ENCODE measurements at regions not wholly inside any gene's neighbourhood (a gene's known extent, or its start where the extent isn't known, plus 50 kb on each side); places are given as distances from the start of the nearest gene placed in this dataset.
"Not testable (repeated sequence)": the region's sequence is repeated elsewhere in the genome, so short reads cannot be mapped to it uniquely, and the experiment has no call there.

DNA sequence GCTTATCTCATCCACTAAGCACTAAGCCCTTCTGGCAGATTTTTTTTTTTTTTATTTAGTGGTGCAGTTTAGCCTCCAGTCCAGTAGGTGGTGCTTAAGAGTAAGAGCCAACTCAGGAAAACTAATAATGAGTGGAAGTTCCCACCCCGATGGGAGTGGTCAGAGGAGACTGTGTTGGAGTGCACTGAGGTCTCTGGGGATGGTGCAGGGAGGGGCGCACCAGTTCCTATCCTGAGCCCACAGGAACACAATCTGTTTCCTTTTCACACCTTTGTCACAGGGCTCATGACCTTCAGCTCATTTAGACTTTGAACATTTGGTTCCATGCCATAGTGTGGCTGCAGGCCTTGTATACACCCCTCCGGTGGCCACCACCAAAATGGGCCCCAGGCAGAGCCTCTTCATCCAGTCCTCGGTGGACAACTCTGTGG, 367.4 kb downstream of the SPRY2 start:
- DNase-seq: peak; percentile 15

DNA sequence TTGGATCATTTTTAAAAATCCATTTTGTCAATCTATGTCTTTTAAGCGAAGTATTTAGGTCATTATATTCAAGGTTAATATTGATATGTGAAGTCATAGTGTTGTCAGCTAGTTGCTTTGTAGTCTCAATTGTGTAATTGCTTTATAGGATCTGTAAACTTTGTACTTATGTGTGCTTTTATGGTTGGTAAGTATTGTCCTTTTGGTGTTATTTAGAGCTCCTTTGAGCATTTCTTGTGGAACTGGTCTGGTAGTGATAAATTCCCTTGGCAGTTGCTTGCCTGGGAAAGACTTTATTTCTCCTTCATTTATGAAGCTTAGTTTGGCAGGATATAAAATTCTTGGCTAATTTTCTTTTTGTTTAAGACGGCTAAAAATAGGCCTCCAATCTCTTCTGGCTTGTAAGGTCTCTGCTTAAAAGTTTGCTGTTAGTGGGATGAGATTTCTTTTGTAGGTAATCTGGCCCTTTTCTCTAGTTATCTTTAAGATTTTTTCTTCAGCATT, 368.8 kb downstream of the SPRY2 start:
- no peak for DNase-seq

DNA sequence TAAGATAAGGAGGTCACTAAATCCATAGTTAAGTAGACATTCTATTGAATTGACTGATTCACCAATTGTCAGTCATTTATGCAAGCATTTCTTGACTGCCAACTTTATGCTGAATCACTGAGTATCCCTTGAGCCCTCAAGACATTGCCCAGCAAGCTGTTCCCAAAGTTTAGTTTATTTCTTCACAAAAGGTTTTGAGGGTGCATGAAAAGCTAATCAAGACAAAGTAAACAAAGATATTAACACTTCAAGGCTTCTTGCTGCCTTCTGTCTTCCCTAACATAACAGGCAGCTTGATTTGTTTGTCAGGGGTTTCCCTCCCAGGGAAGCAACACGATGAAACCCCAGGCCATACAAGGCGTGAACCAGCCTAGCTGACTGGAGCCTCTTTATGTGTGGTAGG, 374.4 kb downstream of the SPRY2 start:
- peak; percentile 7 for DNase-seq

DNA sequence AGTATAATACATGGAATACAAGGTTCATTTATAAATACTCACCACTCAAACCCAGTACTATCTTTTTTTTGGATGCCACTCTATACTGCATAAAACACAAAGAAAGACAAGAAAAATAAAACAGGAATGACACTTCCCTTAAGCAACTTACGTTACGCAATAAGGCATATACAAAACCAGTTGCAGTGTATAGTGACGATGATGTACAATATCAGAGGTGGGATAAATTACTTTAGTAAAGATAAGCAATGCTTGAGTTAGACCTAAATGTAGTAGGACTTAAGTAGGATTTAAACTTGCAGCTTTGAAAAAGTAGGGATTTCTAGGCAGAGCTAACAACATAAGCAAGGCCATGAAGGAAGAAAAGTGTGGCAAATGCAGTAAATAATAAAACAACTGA, 374.9 kb downstream of the SPRY2 start:
- DNase-seq: no peak

DNA sequence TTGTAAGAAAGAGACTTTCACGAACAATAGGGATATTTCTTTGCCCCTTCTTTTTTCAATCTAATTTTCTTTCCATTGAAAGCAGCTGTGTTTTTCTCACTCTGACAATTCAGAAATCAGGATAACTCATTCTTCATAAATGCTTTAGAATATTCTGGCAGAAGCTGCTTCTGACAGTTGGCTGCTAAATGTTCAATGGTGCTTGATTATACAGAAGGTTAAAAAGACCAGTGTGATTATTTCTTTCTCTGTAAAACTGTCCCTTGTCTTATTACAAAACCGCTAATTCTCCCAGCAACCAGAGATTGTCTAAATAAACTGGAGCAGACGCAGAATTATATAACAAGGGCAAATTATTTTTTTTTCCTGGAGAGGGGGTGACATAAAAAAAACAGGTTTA, 394.4 kb downstream of the SPRY2 start:
- DNase-seq: no peak

DNA sequence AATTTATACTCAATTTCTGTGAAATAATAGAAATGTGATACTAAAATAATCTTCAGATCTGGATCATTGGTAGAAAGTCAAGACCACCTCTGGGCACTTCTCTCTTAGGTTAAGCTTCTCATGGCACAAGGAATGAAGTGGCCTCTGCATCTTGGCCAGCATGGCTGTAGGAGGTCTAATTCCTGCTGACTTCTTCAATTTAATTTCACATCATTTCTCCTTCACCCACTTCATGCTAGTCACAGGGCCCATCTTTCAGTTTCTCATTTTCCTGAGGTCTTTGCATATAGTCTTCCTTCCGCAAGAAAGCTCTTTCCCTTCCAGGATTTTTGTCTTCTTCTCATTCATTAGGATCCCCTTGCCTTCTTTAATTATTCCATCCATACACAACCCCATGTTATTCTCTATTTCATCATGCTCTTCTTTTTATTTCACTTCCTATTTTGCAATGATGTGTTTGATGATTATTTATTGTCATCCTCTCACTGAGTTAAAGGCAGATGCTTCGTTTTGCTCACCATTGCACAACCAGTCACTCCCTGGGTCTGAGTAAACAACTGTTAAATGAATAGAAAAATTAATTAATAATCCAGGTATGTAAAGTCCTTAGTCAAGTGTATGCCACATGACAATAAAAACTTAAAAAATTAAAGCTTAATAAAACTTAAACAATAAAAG, 397.4 kb downstream of the SPRY2 start:
- DNase-seq: no peak

DNA sequence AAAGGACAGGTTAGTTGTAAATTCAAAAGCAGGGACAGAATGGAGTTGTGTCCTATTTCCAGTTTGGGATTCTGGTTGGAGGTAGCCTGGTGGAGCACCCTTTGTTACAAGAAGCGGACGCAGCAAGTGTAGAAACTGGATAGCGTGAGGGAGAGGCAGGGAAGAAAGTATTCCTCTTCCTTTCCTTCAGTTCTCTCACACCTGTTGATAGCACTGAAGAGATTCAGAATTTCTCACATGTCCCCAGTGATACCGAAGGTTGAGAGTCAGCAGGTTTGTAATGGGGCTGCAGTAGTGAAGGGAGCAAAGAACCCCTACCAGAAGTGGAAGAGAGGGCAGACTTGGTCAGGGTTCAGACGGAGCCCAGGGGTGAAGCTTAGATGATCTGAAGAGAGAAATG, 399.2 kb downstream of the SPRY2 start:
- DNase-seq: no peak

DNA sequence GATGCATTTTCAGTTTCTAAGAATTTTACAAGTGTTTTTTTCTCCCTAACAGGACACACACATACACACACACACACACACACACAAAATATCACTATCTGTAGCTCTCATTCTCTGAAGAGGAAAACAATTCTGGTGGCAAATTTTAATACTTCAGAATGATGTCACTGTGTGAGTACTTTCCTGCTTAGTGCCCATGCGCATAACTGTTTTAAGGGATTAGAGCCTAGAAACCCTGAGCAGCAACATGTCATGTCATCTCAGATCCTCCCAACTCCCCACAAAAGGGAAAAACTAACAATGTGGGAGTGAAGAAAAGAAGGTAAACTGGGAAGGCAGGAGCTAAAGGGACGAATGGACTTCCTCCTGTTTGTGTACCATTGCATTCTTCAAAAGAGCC, 401.2 kb downstream of the SPRY2 start:
- DNase-seq: no peak

DNA sequence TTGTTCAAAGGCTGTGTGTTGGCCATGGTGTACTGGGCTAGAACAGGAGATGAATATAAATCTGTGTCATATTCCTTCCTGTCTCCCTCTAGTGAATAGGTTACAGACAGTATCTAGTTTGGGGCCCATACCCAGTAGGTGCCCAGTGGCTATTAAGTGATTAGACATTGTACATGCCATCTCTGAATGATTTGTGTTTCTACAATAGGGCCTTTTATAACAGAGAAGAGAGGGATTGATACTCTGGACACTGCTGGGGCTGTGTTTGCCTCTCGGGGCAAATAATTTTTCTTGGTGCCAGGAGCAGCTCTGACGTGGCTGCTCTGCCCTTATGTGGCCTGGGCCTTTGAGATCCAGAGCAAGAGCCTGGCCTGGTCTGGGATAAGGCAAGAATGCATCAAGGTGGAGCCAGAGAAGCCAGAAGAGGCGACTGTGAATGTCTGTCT, 403.1 kb downstream of the SPRY2 start:
- DNase-seq: peak; percentile 42

DNA sequence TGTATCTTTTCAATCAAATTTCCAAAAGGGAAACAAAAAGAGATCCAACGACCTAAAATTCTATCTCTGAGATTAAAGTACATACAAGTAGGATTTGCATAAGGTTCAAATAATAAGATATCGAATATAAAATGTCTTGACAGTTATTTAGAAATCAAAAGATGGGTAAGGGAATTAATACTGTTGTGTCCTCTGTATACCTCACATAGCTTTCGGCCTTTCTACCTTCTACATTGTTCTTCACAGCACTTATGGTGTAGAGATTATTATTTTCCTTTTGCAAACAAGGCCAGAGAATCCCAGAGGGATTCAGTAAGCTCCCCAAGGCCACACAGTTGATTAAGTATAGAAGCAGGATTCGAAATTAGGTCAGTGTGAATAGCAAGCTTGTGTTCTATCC, 403.6 kb downstream of the SPRY2 start:
- DNase-seq: no peak

DNA sequence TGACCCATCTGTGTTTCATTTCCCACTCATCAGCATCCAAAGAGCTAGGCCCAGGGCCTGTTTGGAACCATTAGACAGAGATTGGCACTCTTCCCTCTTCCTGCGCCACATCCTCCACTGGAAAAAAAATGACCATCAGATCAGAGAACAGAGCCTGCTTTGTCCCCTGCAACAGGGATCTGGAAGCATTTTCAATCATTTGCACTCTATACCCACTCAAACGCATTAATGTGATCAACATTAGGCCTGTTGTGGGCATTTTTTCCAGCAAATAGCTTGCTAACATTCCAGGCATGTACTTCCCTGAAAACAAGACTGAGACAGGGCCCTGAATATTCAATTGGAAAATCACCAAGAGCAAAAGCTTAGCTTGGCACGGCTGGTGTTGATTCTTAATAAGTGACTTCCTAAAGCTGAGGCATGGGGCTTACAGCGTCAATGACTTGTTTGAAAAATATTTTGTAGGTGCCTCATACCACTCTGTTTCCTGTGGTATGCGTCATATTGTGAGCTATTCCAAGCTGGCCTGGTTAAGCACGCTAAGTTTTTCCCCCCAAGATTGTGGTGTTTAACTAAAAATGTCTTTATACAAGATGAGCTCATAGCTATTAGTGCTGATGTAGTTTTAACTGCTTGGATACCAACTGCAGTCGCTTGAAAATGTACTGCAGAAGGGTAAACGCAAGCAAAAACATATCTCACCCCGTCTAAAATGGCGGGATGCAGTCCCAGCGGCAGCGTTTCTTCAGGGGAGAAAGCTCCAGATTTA, 404.4 kb downstream of the SPRY2 start:
- DNase-seq: peak; percentile 100

DNA sequence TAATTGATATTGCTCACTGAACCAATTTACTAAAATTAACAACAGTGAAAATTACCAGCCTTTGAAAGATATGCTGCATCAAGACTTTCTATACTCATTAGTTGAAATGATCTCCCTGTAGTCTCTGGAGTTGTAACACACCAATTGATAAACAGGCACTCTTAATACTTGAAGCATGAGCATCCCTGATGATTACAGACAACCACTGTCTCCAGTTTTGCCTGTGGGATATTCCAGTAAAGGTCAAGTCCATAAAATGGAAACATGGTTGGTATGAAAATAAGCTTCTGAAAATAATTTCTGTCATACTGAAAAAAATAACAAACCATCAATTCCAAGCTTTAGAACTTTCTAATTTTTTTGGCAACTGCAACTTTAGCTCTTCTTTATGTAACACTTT, 405.8 kb downstream of the SPRY2 start:
- no peak for DNase-seq

DNA sequence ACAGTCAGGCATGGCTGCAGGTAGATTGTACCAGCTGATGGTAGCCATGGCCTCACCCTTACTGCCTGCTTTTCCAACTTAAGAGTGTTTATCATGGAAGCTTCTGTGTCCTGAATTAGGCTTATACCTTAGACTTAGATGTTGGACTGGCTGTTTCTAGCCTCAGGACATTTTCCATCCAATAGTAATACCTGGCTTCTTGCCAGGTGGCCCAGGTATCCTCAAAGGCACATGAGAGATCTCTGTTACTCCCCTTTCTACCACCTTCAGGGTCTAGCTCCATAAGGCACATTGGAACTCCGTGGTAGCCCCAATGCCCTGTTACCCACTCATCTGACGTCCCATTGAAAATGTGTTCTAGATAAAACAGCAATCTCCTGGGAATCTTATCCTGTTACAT, 407.5 kb downstream of the SPRY2 start:
- no peak for DNase-seq

DNA sequence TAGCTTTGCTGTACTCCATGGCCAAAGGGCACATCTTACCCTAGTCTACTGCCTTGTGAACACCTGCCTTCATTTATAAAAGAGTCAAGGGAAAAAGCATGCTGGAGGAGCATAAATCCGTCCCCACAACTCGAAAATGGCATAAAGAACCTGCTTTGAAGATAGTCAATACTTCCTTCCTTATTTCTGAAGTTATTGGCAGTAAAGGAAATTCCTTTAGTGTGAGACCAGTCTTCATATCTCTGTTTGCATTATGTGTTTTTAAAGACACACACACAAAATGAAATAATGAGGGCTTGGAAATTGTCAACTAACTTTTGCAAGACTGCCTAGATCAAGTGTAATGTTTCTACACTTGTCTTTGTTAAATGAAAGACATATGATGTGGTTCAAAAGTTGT, 408.4 kb downstream of the SPRY2 start:
- peak; percentile 75 for DNase-seq

DNA sequence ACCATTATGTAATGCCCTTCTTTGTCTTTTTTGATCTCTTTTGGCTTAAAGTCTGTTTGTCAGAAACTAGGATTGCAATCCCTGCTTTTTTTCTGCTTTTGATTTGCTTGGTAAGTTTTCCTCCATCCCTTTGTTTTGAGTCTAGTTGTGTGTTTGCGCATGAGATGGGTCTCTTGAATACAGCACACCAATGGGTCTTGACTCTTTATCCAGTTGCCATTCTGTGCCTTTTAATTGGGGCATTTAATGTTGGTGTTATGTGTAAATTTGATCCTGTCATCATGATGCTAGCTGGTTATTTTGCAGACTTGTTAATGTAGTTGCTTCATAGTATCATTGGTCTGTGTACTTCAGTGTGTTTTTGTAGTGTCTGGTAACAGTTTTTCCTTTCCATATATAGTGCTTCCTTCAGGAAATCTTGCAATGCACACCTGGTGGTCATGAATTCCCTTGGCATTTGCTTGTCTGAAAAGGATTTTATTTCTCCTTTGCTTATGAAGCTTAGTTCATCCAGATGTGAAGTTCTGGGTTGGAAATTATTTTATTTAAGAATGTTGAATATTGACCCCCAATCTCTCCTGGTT, 416.9 kb downstream of the SPRY2 start:
- not testable (repeated sequence) for DNase-seq

DNA sequence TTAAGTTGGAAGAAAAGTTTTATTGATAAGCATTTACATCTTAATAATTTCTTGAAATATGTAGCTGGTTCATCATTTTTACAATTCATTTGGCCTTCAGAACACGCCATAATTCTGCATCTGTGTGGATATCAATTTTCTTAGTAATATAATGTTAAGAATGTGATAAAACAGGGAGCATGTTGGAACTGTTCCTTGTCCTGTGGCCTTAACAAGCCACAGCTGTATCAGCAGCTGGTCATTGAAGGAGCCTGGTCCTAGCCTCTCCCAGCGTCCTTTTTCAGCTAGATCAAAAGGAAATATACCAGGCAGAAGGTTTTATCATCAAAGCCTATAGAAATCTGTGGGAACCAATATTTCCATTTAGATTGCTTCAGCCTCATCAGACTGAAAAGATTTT, 421.8 kb downstream of the SPRY2 start:
- DNase-seq: no peak

DNA sequence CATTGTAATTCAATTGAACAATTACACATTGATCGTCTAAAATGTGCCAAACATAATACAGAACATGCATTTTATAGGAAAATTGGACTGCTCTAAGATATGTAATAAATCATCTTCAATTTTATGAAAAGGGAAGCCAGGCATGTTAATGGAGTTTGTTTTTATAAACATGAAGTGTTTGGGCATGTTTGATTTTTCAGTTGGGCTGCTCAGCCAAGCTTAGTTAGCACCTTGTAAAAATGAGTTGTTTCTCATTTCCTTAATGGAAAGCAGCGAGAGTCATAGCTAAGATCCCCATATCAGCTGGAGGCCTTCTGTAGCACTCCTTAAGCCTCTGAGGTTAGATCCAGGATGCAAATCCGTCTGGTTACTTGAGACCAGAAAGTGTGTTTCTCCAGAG, 422.3 kb downstream of the SPRY2 start:
- no peak for DNase-seq

DNA sequence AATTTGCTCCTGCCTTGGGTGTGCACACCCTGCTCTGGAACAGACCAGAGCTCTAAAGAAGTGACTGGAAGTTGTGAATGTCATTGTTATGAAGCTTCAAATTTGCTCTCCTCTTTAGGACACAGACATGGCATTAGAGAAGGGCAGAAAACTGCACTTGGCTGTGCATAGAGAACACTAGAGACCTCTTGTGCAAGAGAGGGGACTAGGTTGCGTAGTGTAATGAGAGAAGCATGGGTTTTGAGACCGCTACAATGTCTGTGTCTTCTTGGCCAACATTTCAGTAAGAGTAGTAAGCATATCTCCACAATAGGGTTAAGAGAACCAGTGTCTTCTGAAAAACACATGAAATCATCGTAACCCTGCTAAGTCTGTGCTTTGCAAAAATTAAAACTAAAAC, 423.3 kb downstream of the SPRY2 start:
- no peak for DNase-seq

DNA sequence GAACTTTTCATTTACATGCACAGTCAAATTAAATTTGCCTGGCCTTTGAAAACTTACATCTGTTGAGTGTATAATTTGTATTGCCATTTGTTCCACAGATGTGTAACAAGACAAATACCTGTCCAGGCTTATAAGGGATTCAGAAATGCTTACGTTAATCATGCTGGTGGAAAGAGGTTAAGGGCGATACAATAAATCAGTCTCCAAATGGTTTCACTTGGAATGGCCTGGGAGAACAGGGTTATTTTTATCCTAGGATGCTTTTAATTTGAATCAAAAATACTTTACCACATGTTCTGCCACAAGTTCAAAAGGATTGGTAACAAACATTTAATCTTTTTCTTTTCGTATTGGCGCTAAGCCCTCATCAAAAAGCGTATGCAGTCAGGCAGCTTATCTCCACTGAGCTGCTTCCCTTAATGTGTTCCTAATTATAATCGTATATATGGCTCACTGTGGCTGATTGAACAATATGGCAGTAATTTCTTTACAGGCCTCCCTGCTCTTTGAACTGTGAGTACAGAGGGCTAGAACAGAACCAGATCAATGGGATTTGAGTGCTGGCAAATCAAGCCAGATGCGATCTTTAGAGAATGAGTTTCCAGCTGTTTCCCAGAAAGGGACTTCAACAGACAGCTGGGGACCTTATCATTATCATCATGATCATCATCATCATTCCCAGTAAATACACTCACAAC, 425.7 kb downstream of the SPRY2 start:
- no peak for DNase-seq

DNA sequence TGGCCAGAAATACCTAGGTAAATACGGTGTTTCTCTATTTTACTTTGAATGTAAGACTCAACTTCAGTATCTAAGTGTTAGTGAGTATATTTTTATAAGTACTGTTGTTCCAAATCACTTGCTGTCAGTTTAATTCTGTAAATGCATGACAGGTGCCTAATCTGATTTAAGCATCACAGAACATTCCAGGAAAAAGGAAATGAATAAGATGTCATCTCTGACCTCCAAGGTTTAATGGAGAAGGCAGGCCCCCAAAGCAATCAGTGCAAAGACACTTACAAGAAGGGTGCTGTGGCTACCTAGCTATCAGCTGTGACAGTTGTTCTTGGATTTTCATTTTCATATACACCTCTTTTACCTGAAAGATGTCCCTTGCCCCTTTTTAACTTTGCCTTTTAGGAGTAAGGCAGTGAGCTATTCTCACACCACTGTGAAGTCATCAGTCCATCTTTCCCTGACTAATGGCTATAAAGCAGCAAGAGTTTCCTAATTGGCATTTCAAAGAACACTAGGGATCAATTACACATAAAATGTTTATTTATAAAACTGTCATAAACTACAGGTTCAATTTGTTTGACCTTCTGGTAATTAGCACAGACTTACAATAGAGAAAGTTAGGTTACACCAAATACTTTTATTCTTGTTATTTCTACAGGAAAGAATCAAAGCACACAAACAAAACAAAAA, 427.6 kb downstream of the SPRY2 start:
- peak; percentile 61 for DNase-seq

DNA sequence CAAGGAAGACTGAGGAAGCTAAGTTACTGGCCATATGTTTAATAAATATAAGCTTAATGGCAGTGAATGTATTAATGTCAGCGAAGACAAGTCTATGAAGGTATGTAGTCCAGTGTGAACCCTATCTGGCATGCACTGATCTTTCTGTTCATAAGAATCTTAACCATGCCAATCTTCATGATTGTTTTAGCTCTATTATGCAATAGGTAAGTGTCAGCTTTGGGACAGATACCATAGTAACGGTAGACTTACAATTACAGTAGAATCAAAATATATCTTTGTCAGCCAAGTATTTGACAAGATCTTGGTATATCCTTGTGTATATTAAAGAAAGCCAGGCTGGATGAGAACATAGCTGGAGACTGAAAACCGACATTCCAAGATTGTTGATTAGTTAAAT, 428.5 kb downstream of the SPRY2 start:
- no peak for DNase-seq

DNA sequence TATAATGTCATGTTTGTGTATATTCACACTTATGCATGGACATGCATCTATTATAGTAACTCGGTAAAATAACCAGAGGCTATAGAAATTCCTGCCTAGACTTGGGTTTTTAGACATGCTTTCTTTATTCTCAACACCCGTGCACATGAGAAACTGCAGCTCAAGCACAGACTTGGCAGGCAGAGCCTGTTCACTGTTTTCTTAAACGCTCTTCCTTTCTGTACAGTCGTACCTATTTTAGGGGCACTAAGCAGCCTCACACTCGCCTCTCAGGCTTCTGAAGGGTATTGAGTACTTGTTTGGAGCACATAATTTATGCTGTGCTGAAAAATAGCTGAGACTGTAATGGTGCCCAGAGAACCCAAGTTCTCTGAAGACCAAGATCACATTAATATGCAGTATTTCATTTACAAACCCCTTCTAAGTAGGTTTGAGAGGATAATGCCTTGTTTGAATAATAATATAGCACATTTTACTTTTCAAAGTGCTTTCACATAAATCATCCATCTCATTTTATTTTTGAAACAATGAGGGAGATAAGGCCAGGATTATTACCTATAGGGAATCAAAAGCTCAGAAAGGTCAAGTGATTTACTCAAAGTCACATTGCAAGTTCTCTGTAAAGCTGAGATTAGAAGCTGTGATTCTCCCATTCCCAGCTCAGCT, 429.9 kb downstream of the SPRY2 start:
- no peak for DNase-seq
